Nephron (organoid): ENCODE measurements at regions not wholly inside any gene's neighbourhood (a gene's known extent, or its start where the extent isn't known, plus 50 kb on each side); places are given as distances from the start of the nearest gene placed in this dataset.

Experiments used
- H3K27ac Mint-ChIP-seq, 3 experiments: 2 replicates each; pipeline ENCODE4 v1.8.0; 2020; ENCODE audit warnings: mixed read lengths in 3 of 3, mild to moderate bottlenecking in 2 of 3, moderate library complexity in 1 of 3
- H3K27me3 Mint-ChIP-seq: 2 replicates; pipeline ENCODE4 v1.8.0; 2021; ENCODE audit warnings: low read depth, mild to moderate bottlenecking, moderate library complexity, mixed read lengths
- H3K36me3 Mint-ChIP-seq: 2 replicates; pipeline ENCODE4 v1.8.0; 2020; ENCODE audit warnings: low read depth, mixed read lengths
- H3K4me1 Mint-ChIP-seq: 2 replicates; pipeline ENCODE4 v1.8.0; 2020; ENCODE audit warnings: mixed read lengths
- H3K4me3 Mint-ChIP-seq, 3 experiments: 2 replicates each; pipeline ENCODE4 v1.8.0; 2020; ENCODE audit warnings: mild to moderate bottlenecking in 3 of 3, mixed read lengths in 3 of 3, moderate library complexity in 2 of 3
- H3K9me3 Mint-ChIP-seq: 2 replicates; pipeline ENCODE4 v1.8.0; 2020; ENCODE audit warnings: mixed read lengths
- CTCF ChIP-seq, 3 experiments: fragments of 200-600 bp; sonication (generic); IDR thresholded peaks; one replicate each; pipeline ENCODE4 v1.5.0; 2021; ENCODE audit warnings: antibody characterized with exemption in 3 of 3; ENCODE audit not compliant: unreplicated experiment in 3 of 3

GRCh38 chr12:127241072-127241817, 1025.7 kb upstream of the TMEM132C start:
- H3K9me3 Mint-ChIP-seq, result no peaks in the 10 kb centered on the region
- no peaks in the 10 kb centered on the region for H3K36me3 Mint-ChIP-seq

GRCh38 chr12:127245009-127245408, 1022.0 kb upstream of the TMEM132C start:
- H3K4me1 Mint-ChIP-seq, result no peaks in the 10 kb centered on the region
- no peak for TF ChIP-seq CTCF (IDR thresholded peaks at IDR 0.05; ENCODE audit: unreplicated experiment in 3 of 3)
- no peaks in the 10 kb centered on the region for H3K9me3 Mint-ChIP-seq
- H3K27ac Mint-ChIP-seq, result no peak overlapping the region
- H3K4me3 Mint-ChIP-seq, result no peak overlapping the region
- H3K27me3 Mint-ChIP-seq, result no peaks in the 10 kb centered on the region
- H3K36me3 Mint-ChIP-seq, result no peaks in the 10 kb centered on the region

More at GRCh38 chr12:127241072-127241817, 1025.7 kb upstream of the TMEM132C start:
- TF ChIP-seq CTCF (IDR thresholded peaks at IDR 0.05; ENCODE audit: unreplicated experiment in 3 of 3), result no peak
- H3K27me3 Mint-ChIP-seq, result no peaks in the 10 kb centered on the region
- H3K4me1 Mint-ChIP-seq, result no peaks in the 10 kb centered on the region
- no peak overlapping the region for H3K27ac Mint-ChIP-seq
- no peak overlapping the region for H3K4me3 Mint-ChIP-seq

- H3K36me3 Mint-ChIP-seq, result no peaks in the 10 kb centered on the region
- H3K4me3 Mint-ChIP-seq, result no peak overlapping the region
- TF ChIP-seq CTCF (IDR thresholded peaks at IDR 0.05; ENCODE audit: unreplicated experiment in 3 of 3), result no peak
- H3K9me3 Mint-ChIP-seq, result no peaks in the 10 kb centered on the region
- no peaks in the 10 kb centered on the region for H3K27me3 Mint-ChIP-seq
- H3K4me1 Mint-ChIP-seq, result no peaks in the 10 kb centered on the region
- no peak overlapping the region for H3K27ac Mint-ChIP-seq
Observed at GRCh38 chr12:127245437-127245836, 1021.5 kb upstream of the TMEM132C start.

GRCh38 chr12:127247937-127248336, 1019.0 kb upstream of the TMEM132C start:
- Mint-ChIP-seq H3K9me3 (no peaks in the 10 kb centered on the region), H3K27me3 (no peaks in the 10 kb centered on the region), H3K27ac (no peak overlapping the region), H3K4me1 (no peaks in the 10 kb centered on the region), H3K4me3 (no peak overlapping the region), H3K36me3 (no peaks in the 10 kb centered on the region)
- no peak for TF ChIP-seq CTCF (IDR thresholded peaks at IDR 0.05; ENCODE audit: unreplicated experiment in 3 of 3)

- H3K36me3 Mint-ChIP-seq, result no peaks in the 10 kb centered on the region
- no peaks in the 10 kb centered on the region for H3K27me3 Mint-ChIP-seq
- H3K9me3 Mint-ChIP-seq, result no peaks in the 10 kb centered on the region
- no peak overlapping the region for H3K4me3 Mint-ChIP-seq
- TF ChIP-seq CTCF (IDR thresholded peaks at IDR 0.05; ENCODE audit: unreplicated experiment in 3 of 3), result no peak
- H3K27ac Mint-ChIP-seq, result no peak overlapping the region
- H3K4me1 Mint-ChIP-seq, result no peaks in the 10 kb centered on the region
Observed at GRCh38 chr12:127249428-127249827, 1017.5 kb upstream of the TMEM132C start.

- H3K4me3 Mint-ChIP-seq, result no peak overlapping the region
- H3K36me3 Mint-ChIP-seq, result no peaks in the 10 kb centered on the region
- H3K9me3 Mint-ChIP-seq, result no peaks in the 10 kb centered on the region
- TF ChIP-seq CTCF (IDR thresholded peaks at IDR 0.05; ENCODE audit: unreplicated experiment in 3 of 3), result no peak
- no peak overlapping the region for H3K27ac Mint-ChIP-seq
- H3K4me1 Mint-ChIP-seq, result no peaks in the 10 kb centered on the region
- no peaks in the 10 kb centered on the region for H3K27me3 Mint-ChIP-seq
Observed at GRCh38 chr12:127253797-127254327, 1013.1 kb upstream of the TMEM132C start.
